Neutrophil (primary cell): ENCODE measurements at regions not wholly inside any gene's neighbourhood (a gene's known extent, or its start where the extent isn't known, plus 50 kb on each side); places are given as distances from the start of the nearest gene placed in this dataset.

ENCODE experiments used
- H3K27ac ChIP-seq: fragments of 200-600 bp; sonication (generic); 2 replicates; pipeline ENCODE4 v1.5.1; 2016; ENCODE audit warnings: mild to moderate bottlenecking, moderate library complexity
- H3K27me3 ChIP-seq: fragments of 200-600 bp; sonication (generic); 2 replicates; pipeline ENCODE4 v1.6.0; 2016; ENCODE audit warnings: mild to moderate bottlenecking
- H3K36me3 ChIP-seq: fragments of 200-600 bp; sonication (generic); 2 replicates; pipeline ENCODE4 v1.5.1; 2017
- H3K4me1 ChIP-seq, 2 experiments: fragments of 200-600 bp in 1 of 2; sonication (generic) in 1 of 2; 1 replicate in 1 of 2; 2 replicates in 1 of 2; pipeline versions ENCODE4 v1.5.1 to v1.6.1; 2013 to 2016; ENCODE audit warnings: low read depth in 1 of 2, low read length in 1 of 2, mild to moderate bottlenecking in 1 of 2, moderate library complexity in 1 of 2; ENCODE audit not compliant: control insufficient read depth in 1 of 2, insufficient read depth in 1 of 2
- H3K4me3 ChIP-seq, 2 experiments: fragments of 200-600 bp in 1 of 2; sonication (generic) in 1 of 2; 1 replicate in 1 of 2; 2 replicates in 1 of 2; pipeline ENCODE4 v1.5.1; 2013 to 2016; ENCODE audit warnings: low read depth in 1 of 2, low read length in 1 of 2, mild to moderate bottlenecking in 1 of 2, moderate library complexity in 1 of 2
- H3K9me3 ChIP-seq: fragments of 200-600 bp; sonication (generic); 2 replicates; pipeline ENCODE4 v1.5.1; 2016
- CTCF ChIP-seq: fragments of 200-600 bp; sonication (generic); IDR thresholded peaks from 2 replicates; pipeline ENCODE4 v1.5.1; 2016; ENCODE audit warnings: antibody characterized with exemption

GRCh38 chr10:118513174-118513573 is 82.3 kb downstream of the PRLHR start:
- Histone ChIP-seq H3K27ac (no peak overlapping the region), H3K36me3 (no peaks in the 10 kb centered on the region), H3K27me3 (peaks cover 71% of the 10 kb centered on the region), H3K4me3 (no peak overlapping the region), H3K4me1 (peaks cover 2 to 12% of the 10 kb centered on the region in 2 experiments), H3K9me3 (no peaks in the 10 kb centered on the region)
- TF ChIP-seq CTCF, result no peak

- no peak for TF ChIP-seq CTCF
- Histone ChIP-seq H3K4me3 (no peak overlapping the region), H3K4me1 (peaks cover 0 to 6% of the 10 kb centered on the region in 2 experiments), H3K27ac (no peak overlapping the region), H3K27me3 (peaks cover 75% of the 10 kb centered on the region), H3K36me3 (no peaks in the 10 kb centered on the region), H3K9me3 (no peaks in the 10 kb centered on the region)
Observed at GRCh38 chr10:118511711-118512110, 83.7 kb downstream of the PRLHR start.

GRCh38 chr10:118508863-118509262 is 86.6 kb downstream of the PRLHR start:
- Histone ChIP-seq H3K27ac (no peak overlapping the region), H3K4me3 (no peak overlapping the region), H3K9me3 (no peaks in the 10 kb centered on the region), H3K4me1 (no peaks in the 10 kb centered on the region), H3K27me3 (peaks cover 61% of the 10 kb centered on the region), H3K36me3 (no peaks in the 10 kb centered on the region)
- no peak for TF ChIP-seq CTCF

GRCh38 chr10:118508355-118508754 is 87.1 kb downstream of the PRLHR start:
- no peaks in the 10 kb centered on the region for H3K36me3 ChIP-seq
- no peaks in the 10 kb centered on the region for H3K9me3 ChIP-seq
- H3K27ac ChIP-seq, result no peak overlapping the region
- TF ChIP-seq CTCF, result no peak
- no peaks in the 10 kb centered on the region for H3K4me1 ChIP-seq
- H3K4me3 ChIP-seq, result no peak overlapping the region
- peaks cover 56% of the 10 kb centered on the region for H3K27me3 ChIP-seq

GRCh38 chr10:118506671-118507590 is 88.5 kb downstream of the PRLHR start:
- no peaks in the 10 kb centered on the region for H3K9me3 ChIP-seq
- TF ChIP-seq CTCF, result no peak
- no peak overlapping the region for H3K4me3 ChIP-seq
- peaks cover 48% of the 10 kb centered on the region for H3K27me3 ChIP-seq
- H3K36me3 ChIP-seq, result no peaks in the 10 kb centered on the region
- H3K4me1 ChIP-seq, result no peaks in the 10 kb centered on the region
- H3K27ac ChIP-seq, result no peak overlapping the region
